ENCODE measurements at regions not wholly inside any gene's neighbourhood (a gene's known extent, or its start where the extent isn't known, plus 50 kb on each side); places are given as distances from the start of the nearest gene placed in this dataset.

DNA sequence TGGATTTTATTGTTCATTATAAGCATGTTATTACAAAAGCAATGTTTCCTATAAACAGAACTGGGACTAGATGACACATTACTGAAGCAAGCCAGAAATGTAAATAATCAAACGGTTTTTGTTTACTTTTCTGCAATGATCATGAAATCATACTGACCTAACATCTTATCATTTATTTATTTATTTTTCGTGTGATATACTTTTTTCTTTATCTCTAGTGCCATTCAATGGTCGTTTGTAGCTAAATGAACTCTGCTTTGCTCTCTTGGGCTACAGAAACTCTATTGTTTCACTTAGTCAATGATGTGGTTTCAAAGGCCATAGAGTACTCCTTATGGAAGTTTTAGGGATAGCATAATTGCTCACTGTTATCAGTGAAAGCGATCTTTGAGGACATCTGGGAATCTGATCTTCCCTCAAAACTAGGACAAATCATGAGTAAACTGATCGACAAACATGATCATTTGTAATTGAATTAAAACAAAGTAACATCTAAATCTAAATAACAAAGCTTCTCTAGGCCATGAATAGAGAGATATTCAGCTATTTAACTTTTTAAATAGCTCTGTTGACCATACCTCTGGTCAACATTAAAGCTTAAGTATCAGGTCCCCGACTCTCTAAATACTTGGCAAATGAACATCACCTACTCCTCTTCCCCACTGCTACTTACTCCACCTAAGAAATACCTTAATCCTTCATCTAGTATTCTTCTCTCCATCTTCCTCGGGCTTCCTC, 933.4 kb downstream of the TFAP2A start:
- no peak for DNase-seq

DNA sequence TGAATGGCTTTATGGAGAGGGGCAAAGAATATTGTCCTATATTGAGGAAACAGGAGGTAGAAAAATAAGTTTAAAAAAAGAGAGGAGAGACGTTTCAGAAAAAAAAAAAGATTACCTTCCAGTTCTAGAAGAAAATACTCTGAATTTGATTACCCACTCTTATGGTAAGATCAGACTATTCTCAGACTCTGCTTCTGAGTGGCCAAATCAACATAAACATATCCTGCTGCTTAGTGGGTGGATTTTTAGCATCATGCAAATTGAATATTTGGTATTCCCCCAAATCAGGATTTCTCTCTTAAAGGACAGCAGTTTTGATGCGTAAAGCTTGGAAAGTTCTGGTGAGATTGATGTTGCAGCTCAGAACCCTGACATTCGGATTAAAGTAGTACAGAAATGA, 946.6 kb downstream of the TFAP2A start:
- DNase-seq = no peak

DNA sequence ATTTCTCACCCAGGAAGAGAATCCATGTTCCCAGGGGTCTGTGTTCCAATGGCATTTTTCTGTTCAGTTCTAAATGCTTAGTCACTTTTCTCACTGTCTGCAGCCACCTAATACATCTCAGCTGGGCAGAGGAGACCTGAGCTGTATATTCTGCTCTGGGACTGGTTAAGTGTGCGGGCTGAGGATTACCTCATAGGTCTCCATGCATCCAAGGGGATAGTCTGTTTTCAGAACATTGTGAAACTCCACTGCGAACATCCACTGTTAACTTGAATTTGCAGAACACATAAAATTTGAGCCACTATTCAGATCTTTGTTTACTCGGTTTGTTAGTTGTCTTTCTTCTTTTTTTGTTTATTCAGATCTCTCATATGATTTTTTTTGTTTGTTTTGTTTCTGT, 947.1 kb downstream of the TFAP2A start:
- DNase-seq = no peak

DNA sequence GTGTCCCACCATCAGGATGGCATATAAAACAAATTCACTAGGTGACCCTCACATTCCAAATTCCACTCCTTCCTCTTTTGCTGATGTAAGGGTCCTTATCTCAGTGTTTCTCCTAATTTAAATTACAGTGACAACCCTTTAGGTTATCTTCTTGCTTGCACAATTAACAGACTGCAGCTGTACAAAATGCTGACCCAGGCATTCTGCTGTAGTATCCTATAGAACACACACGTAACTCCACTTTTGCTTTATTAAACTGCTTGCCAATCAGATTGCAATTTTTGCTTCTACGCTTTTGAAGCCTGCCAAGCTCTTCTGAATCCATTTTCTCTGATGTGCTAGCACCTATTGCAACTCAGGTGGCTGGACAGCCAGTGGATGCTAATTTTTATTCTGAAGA, 950.3 kb downstream of the TFAP2A start:
- DNase-seq = no peak

DNA sequence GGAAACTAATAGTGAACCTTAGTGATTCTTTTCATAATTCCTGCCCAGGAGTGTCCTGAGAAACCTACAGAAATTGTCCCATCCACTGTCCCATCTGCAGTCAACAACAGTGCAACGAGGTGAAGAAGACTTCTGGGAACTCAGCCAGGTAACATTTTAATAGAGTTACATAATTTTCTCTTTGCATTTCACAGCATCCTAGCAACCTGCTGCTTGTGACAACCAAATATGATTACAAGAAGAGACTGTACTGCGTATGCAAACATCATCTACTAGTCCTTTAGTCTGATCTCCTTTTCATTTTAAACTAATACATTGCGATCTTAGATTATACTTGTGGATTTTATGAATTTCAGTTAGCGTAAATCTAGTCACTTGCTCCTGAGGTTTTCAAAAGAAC, 951.6 kb downstream of the TFAP2A start:
- no peak for DNase-seq

DNA sequence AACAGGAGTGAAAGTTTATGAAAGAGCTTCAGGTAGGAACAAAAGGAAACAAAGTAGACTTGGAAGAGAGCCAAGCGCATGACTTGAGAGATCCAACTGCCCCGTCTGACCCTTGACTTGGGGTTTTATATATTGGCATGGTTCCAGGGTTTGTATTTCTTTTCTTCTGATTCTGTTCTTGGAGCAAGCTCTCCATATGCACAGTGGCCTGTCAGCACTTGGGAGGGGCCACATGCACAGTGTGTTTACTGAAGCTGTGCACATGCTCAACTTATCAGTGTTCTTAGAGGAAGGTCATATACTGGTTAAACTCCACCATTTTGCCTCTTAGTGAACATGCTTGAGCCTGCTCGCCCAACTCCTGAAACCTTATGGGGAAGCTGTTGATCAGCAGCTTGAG, 953.7 kb downstream of the TFAP2A start:
- DNase-seq = no peak

DNA sequence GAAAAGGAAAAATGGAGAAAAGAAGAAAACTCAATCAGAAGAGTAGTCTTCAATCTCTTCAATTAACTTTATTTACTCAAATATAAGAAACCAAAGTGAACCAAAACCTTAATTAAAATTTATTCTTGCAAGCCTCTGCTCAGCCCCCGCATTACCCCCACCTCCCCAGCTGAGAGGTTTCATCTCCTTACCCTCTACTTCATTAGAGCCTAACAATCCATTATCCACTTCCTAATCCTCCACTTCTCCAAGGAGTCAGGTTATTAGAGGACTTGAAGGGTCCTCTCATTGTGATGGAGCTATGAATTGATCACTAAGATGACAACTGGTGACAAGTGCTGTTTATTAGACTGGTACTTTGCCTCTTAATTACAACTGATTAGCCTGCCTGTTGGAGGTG, 956.5 kb downstream of the TFAP2A start:
- no peak for DNase-seq

DNA sequence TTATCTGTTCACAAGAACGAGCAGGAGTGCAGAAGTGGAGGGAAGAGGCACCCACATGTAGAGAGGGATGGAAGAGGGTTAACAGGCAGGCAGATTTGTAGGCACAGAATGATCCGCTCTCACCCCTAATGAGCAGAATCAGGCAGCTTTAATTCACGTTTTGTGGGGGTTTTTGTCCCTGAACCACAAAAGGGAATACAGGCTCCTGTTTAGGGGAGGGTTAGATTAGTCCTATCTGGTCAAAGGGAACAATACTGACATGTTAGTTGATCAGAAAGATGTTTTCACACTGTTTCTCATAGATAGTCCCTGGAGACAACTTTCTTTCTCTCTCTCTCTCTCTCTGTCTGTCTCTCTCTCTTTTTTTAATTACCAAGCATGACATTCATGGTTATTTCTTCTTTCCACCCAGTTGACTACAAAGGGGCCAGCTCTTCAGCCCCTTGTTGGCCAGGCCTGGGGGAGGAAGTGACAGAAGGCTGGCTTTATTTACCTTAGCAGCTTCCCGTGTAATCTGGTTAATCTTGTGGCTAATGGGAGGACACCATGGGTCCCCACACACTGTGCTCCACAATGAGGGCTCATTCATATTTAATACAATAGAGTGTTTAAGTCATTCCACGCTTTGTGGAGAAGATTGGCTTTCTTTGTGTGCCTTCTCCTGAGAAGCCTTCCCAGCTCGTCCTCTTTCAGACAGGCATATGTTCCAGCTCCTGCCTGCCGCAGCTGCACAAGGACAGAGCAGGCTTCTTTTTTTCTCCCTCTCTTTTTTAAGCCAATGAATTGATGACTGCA, 958.8 kb downstream of the TFAP2A start:
- DNase-seq = no peak

DNA sequence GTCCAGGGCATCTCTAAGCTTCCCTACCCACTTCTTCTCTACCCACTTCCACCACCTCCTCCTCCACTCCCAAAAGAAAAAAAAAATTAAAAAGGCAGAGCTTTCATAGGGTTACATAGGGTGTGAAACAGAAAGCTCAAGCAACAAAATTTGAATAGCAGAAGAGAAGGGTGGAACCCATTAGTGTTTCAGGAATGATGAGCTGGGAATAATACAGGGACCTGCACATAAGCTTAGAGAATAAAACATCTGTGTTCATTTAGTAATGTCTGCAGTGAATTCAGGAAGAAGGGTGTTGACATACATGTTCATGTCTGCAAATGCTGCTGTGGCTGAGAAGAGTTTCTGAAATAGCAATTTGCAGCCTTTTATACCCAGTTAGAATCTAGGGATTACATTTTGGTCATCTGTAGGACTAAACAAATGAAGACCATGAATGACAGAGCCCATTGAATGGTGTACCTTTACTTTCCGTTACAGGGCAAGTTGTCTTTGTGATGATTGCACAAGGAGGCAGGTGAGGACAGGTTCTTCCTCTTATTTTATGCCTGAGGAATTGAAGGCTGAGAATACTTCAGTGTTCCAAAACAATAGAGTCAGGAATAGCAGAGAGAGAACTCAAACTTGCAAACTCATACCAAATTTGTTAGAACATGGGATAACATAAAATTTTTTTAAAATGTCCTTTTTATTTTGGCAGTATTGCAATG, 975.1 kb downstream of the TFAP2A start:
- DNase-seq = no peak

DNA sequence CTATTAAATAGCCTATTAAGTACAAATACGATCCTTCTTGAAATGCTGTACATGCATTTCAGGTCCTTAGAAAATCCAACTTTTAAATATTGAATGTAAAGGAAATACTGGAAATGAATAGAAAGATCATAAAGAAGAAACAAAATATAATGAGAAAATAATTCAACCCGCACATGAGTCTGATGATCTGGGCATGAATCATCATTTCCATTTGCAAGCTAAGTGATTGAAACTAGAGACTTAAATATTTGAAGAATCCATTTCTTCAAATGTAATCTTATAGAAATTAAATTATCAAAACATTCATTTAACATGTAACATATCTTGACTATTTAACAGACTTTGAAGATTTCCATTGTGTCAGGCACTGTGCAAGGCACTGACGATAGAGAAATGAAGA, 977.0 kb downstream of the TFAP2A start:
- no peak for DNase-seq

DNA sequence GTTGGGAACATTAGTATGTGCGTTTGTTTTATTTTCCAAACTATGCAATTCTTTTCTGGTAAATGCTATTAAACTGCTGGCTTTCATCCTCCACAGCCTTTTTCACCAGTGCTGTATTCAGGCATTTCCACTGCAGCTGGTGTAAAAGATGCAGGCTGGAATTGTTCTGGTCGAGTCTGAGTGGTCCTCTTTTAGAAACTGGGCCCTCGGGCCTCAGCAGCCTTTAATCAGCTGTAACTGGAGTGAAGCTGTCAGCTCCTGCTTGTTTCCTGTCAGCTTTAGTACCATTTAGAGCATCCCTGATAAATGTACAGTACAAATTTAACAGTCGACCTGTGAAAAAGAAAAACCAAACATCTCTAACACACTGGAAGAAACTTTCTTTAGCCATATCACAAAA, 979.6 kb downstream of the TFAP2A start:
- DNase-seq = no peak

DNA sequence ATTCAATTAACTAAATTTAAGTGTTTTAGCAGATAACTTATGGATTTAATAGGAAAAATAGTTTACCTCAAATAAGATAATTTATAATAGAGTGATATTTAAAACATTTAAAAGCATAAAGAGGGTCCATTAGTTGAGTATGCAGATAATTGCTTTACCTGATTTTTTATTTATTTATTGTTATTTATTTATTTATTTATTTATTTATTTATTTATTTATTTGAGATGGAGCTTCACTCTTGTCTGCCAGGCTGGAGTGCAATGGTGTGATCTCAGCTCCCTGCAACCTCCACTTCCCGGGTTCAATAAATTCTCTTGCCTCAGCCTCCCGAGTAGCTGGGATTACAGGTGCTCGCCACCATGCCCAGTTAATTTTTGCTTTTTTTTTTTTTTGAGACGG, 982.9 kb downstream of the TFAP2A start:
- DNase-seq = no peak

DNA sequence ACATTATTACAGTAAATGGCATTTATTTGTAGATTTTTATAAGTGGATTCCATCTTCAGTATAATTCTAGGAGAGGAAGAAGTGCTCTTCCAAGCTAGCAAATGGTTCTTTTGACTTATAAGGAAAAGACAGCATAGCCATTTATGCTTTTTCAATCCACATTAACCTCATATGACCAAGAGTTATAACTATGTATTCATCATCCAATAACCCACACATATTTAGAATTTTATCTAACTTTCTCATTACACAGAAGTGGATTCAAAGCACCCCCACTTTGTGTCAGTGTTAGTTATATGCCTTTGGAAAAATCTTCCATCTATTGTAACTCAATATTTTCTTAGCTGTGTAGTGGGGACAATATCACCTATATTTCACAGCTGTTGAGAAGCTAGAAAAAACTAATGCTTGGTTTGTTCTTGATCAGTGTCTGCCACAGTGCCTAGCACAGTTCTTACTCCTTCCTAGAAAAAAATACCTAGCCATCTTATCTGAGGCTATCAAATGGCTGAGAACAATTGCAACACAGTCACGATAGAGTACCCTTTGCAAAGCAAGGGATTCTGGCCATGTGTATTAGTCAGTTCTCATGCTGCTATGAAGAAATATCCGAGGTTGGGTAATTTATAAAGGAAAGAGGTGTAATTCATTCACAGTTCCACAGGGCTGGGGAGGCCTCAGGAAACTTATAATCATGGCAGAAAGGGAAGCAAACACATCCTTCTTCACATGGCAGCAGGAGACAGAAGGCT, 986.3 kb downstream of the TFAP2A start:
- DNase-seq = no peak

DNA sequence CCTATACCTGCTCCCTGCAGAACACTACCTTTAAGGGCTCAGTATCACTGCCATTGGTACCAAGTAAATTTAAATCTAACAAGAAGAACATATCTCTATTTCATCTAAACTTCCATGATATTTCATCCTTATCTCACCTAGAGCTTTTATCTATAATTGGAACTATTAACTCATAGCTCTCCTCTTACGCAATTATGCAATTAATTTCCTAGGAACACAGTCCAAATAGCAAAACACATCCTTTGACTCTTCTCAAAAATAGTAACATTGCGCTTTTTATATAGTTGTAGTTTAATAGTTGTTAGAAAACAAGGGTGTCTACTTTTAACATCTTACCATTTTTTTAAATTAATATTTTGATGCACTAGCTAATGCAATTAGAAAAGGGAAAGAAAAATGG, 986.8 kb upstream of the SLC35B3 start:
- DNase-seq = no peak

DNA sequence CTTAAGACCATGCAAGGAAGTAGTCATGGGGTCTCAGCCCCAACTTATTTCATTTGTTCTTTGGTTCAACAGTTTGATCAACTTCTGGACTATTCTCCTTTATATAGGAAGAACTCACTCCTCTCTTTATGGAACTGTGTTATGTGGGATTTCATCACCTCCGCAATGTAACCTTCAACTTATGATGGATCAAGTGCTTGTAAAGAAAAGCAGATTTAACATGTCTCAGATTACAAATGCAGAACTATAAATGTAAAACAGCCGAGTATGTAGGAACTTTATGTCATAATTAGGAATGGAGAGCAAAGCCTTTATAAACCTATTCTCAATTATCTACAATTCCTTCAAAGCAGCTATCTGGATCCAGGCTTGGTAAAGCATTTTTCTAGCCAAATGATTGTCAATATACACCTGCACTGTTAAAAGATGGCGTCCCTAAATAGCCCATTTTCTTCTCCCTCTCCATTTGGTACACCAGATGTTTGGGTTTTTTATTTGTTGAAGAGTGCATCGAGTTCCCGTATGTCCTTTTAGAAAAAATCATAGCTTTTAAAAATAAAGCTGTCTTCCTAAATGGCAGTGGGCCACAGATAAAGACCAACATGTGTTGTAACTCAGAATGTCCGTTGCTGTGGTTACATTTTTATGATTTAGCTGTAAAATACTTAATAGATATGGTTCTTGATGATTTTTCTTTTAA, 985.1 kb upstream of the SLC35B3 start:
- DNase-seq = peak; percentile 12

DNA sequence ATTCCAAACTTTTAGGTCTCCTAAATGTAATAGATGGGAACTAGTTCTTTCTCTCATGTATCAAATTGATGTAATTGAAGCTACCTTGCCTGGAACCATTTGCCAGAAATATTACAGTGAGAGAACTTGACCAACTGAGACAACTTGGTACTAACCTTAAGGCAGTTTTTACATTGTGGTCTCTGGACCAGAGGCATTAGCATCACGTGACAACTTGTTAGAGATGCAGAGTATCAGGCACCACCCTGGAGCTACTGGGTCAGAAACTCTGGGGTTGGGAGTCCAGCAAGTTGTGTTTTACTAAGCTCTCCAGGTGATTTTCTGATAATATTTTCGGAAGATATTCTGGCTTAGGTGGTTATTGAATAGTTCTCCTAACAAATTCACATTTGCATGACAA, 982.1 kb upstream of the SLC35B3 start:
- no peak for DNase-seq

DNA sequence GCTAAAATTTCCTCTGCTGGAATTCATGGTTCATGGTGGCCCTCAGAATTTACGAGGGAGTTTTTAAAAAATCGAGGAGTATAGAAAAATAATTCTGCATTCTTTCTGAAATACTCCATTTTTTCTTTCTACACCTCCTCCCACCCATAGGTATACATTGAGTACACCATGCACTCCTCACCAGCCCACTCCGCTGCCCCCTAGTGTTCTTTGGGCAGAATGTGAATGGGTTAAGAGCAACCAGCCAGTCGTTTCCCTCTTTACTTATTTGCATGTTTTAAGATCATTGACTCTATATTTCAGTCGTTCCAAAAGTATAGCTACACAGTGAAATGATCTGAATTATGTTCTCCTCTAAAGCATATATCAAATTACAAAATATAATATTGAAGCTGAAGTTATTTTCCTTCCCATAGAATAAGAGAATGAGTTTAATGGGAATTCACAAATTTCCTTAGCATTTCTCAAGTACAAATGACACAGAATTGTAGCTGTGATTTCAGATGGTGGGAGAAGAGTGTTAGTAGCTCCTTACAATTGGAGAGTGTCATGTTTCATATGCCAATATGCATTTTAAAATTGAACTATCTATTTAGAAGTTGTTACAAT, 977.7 kb upstream of the SLC35B3 start:
- peak; percentile 7 for DNase-seq

DNA sequence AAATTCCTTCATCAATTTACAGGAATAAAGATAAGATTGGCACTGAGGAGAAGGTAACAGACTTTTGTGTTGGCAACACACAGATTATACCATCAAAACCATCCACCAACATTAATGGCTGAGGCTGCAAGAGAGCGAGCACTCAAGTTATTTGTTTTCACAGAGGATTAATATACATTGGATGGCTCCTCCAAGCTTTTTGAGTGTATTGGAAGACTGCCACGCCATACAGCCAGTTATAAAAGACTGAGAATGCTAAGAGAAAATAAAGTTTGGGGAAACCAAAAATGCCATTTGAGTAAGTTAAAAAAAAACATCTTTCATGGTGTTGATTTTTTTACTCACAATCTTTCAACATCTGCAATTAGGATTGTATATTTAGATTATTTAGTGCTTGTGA, 973.8 kb upstream of the SLC35B3 start:
- DNase-seq = no peak

DNA sequence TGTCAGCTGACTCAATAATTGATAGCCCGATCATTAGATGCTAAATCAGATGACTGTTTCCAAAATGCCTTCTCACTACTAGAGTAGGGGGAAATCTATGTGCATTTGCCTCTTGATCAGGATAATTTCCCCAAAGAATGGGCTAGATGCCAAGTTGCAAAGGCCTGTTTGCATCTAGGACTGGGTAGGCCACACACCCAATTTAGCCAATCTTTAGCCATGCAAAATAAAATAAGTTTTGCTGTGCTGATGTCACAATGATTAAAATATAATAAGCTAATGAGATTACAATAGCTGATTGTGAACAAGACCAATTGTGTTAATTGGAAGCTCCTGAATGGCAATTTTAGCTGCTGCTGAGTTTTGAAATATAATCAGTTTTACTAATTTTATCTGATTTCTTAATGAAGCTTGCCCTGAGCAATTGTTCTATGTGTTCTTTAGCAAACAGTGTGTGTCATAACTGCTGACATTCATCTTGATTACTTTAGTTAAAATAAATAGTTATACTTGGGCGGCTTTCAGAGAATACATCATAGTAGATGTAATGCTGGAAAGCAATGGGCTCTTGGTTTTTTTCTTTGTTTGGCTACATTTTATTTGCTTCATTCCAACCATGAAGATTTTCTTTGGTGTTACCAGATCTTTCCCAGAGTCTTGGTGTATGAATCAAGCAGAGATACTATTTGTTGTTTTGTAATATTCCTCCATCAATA, 973.2 kb upstream of the SLC35B3 start:
- DNase-seq = no peak

DNA sequence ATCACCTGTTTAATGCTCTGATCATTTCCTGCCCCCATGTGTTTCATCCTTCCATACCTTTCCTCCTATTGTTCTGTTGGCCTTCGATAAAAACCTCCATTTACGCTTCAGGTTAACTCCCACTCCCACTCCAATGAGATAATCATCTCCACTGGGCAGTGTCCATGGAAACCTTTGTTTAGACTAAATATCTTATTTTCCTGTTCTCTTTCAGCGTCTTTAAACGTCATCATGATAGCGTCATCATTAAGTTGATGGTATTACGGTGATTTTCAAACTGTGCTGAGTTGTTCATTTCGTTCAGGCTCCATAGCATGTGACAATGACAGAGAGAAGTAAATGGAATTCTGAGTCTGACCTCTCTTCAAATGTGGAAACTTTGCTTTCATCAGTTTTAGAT, 970.5 kb upstream of the SLC35B3 start:
- DNase-seq = no peak

DNA sequence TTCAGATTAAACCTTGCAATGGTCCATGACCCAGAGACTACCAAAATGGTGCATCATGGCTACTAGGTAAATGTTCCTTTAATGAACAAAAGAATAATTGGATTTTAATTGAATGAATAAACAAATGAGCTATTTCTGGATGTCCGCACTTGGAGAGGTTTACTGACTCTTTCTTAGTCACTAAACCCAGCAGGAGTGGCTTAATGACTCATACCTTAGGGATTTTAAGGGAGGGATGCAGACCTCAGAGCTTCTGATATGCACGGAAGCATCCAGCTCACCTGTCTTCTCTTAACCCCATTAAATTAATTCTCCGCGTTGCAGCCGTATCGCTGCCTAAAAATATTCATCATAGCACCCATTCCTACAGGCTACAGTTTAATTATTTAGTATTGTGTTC, 970.0 kb upstream of the SLC35B3 start:
- DNase-seq = no peak

Data from renal pelvis (tissue), 1 donor.